K562 (cell line): ENCODE measurements at regions not wholly inside any gene's neighbourhood (a gene's known extent, or its start where the extent isn't known, plus 50 kb on each side); places are given as distances from the start of the nearest gene placed in this dataset.

ENCODE experiments used
- HDAC2 ChIP-seq: fragments of 450-650 bp; IDR thresholded peaks from 2 replicates; pipeline ENCODE4 v1.6.1; 2016; ENCODE audit warnings: mild to moderate bottlenecking
- NFIX ChIP-seq: fragments of 250-450 bp; sonication (Bioruptor Pico); IDR thresholded peaks from 2 replicates; pipeline ENCODE4 v1.4.0; 2020; ENCODE audit warnings: low read depth, mild to moderate bottlenecking, moderate library complexity
- PCBP1 ChIP-seq: fragments of 200-400 bp; formaldehyde crosslinking; IDR thresholded peaks from 2 replicates; pipeline ENCODE4 v1.6.1; 2018; ENCODE audit warnings: mild to moderate bottlenecking, low read depth, low read length; ENCODE audit not compliant: poor library complexity, severe bottlenecking
- ZNF239 ChIP-seq: fragments of 250-450 bp; sonication (Bioruptor Pico); IDR thresholded peaks from 2 replicates; pipeline ENCODE4 v1.4.0; 2020; ENCODE audit warnings: mild to moderate bottlenecking
- TF ChIP-seq, protein P1 (sequence below): IDR thresholded peaks from 2 replicates; pipeline ENCODE4 v1.6.1; 2012; ENCODE audit warnings: low read depth, low read length, improper control_type of control experiment, borderline replicate concordance
- TF ChIP-seq, protein P2 (sequence below): fragments of 200-800 bp; sonication (Bioruptor generic); IDR thresholded peaks from 2 replicates; pipeline ENCODE4 v1.6.1; 2017; ENCODE audit warnings: missing genetic modification characterization, missing compliant biosample characterization
- TF ChIP-seq, protein P3 (sequence below), 2 experiments: fragments of 450-650 bp in 1 of 2; sonication (generic) in 1 of 2; formaldehyde crosslinking in 1 of 2; IDR thresholded peaks in 1 of 2; conservative IDR thresholded peaks in 1 of 2; 2 replicates each; pipeline versions ENCODE4 v1.6.1 to v1.8.1; 2016 to 2023; ENCODE audit warnings: mild to moderate bottlenecking in 2 of 2, moderate library complexity in 2 of 2, inconsistent platforms in 1 of 2, missing genetic modification reagents in 1 of 2
- TF ChIP-seq, protein P4 (sequence below): fragments of 200-800 bp; sonication (Bioruptor generic); IDR thresholded peaks from 2 replicates; pipeline ENCODE4 v1.6.1; 2016; ENCODE audit warnings: missing genetic modification characterization, missing compliant biosample characterization
- TF ChIP-seq, protein P5 (sequence below), 2 experiments: IDR thresholded peaks; 2 replicates each; pipeline ENCODE4 v1.6.1; 2011; ENCODE audit warnings: borderline replicate concordance in 1 of 2, control low read depth in 1 of 2, low read depth in 1 of 2, low read length in 1 of 2, mild to moderate bottlenecking in 1 of 2, mixed read lengths in 1 of 2, moderate library complexity in 1 of 2; ENCODE audit not compliant: insufficient read depth in 1 of 2, insufficient read length in 1 of 2, poor library complexity in 1 of 2, severe bottlenecking in 1 of 2; ENCODE audit errors: extremely low read depth in 1 of 2

DNA sequence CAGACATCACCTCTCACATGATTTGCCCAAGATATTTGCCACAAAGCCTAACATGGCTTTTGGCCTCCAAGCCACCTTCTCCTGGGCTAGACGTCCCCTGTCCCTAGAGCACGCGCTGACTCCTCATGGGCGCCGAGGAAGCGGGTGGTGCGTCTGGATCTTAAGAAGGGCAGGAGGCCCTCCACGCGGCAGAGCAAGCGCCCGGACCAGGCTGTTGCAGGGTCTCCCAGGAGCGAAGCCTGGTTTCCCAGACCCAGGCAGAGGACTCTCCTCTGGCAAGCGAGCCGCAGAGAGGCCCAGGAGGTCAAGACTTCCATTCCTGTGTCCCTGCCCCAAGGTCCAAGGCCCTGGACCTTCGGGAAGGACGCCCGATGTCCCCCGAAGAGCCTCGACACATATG, 101.7 kb upstream of the TTC34 start (continued):
- TF ChIP-seq, protein P1, sequence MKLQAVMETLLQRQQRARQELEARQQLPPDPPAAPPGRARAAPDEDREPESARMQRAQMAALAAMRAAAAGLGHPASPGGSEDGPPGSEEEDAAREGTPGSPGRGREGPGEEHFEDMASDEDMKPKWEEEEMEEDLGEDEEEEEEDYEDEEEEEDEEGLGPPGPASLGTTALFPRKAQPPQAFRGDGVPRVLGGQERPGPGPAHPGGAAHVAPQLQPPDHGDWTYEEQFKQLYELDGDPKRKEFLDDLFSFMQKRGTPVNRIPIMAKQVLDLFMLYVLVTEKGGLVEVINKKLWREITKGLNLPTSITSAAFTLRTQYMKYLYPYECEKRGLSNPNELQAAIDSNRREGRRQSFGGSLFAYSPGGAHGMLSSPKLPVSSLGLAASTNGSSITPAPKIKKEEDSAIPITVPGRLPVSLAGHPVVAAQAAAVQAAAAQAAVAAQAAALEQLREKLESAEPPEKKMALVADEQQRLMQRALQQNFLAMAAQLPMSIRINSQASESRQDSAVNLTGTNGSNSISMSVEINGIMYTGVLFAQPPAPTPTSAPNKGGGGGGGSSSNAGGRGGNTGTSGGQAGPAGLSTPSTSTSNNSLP = no peak
- TF ChIP-seq, protein P2, sequence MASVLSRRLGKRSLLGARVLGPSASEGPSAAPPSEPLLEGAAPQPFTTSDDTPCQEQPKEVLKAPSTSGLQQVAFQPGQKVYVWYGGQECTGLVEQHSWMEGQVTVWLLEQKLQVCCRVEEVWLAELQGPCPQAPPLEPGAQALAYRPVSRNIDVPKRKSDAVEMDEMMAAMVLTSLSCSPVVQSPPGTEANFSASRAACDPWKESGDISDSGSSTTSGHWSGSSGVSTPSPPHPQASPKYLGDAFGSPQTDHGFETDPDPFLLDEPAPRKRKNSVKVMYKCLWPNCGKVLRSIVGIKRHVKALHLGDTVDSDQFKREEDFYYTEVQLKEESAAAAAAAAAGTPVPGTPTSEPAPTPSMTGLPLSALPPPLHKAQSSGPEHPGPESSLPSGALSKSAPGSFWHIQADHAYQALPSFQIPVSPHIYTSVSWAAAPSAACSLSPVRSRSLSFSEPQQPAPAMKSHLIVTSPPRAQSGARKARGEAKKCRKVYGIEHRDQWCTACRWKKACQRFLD (CRISPR knock-in tag) = no peak
- no peak for TF ChIP-seq NFIX
- TF ChIP-seq, protein P3, sequence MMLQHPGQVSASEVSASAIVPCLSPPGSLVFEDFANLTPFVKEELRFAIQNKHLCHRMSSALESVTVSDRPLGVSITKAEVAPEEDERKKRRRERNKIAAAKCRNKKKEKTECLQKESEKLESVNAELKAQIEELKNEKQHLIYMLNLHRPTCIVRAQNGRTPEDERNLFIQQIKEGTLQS (IDR thresholded peaks at IDR 0.05) = no peak
- TF ChIP-seq, protein P3 (CRISPR knock-in tag; conservative IDR thresholded peaks at IDR 0.05) = no peak
- TF ChIP-seq PCBP1 = no peak
- TF ChIP-seq, protein P4, sequence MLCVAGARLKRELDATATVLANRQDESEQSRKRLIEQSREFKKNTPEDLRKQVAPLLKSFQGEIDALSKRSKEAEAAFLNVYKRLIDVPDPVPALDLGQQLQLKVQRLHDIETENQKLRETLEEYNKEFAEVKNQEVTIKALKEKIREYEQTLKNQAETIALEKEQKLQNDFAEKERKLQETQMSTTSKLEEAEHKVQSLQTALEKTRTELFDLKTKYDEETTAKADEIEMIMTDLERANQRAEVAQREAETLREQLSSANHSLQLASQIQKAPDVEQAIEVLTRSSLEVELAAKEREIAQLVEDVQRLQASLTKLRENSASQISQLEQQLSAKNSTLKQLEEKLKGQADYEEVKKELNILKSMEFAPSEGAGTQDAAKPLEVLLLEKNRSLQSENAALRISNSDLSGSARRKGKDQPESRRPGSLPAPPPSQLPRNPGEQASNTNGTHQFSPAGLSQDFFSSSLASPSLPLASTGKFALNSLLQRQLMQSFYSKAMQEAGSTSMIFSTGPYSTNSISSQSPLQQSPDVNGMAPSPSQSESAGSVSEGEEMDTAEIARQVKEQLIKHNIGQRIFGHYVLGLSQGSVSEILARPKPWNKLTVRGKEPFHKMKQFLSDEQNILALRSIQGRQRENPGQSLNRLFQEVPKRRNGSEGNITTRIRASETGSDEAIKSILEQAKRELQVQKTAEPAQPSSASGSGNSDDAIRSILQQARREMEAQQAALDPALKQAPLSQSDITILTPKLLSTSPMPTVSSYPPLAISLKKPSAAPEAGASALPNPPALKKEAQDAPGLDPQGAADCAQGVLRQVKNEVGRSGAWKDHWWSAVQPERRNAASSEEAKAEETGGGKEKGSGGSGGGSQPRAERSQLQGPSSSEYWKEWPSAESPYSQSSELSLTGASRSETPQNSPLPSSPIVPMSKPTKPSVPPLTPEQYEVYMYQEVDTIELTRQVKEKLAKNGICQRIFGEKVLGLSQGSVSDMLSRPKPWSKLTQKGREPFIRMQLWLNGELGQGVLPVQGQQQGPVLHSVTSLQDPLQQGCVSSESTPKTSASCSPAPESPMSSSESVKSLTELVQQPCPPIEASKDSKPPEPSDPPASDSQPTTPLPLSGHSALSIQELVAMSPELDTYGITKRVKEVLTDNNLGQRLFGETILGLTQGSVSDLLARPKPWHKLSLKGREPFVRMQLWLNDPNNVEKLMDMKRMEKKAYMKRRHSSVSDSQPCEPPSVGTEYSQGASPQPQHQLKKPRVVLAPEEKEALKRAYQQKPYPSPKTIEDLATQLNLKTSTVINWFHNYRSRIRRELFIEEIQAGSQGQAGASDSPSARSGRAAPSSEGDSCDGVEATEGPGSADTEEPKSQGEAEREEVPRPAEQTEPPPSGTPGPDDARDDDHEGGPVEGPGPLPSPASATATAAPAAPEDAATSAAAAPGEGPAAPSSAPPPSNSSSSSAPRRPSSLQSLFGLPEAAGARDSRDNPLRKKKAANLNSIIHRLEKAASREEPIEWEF (CRISPR knock-in tag) = no peak
- no peak for TF ChIP-seq HDAC2
- TF ChIP-seq ZNF239 = no peak
- TF ChIP-seq, protein P5, sequence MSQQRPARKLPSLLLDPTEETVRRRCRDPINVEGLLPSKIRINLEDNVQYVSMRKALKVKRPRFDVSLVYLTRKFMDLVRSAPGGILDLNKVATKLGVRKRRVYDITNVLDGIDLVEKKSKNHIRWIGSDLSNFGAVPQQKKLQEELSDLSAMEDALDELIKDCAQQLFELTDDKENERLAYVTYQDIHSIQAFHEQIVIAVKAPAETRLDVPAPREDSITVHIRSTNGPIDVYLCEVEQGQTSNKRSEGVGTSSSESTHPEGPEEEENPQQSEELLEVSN (IDR thresholded peaks at IDR 0.05; ENCODE audit: borderline replicate concordance in 1 of 2, extremely low read depth in 1 of 2, insufficient read depth in 1 of 2, insufficient read length in 1 of 2, low read depth in 1 of 2, low read length in 1 of 2, poor library complexity in 1 of 2, severe bottlenecking in 1 of 2) = no peak
